ENCODE measurements at regions not wholly inside any gene's neighbourhood (a gene's known extent, or its start where the extent isn't known, plus 50 kb on each side); places are given as distances from the start of the nearest gene placed in this dataset.

GRCh38 chr3:30471066-30471465 is 135.3 kb upstream of the TGFBR2 start:
- Mint-ChIP-seq H3K36me3 (ENCODE audit: low read depth) (no peaks in the 10 kb centered on the region), H3K4me3 (no peak overlapping the region), H3K27ac (no peak overlapping the region), H3K4me1 (no peaks in the 10 kb centered on the region), H3K9me3 (no peaks in the 10 kb centered on the region), H3K27me3 (ENCODE audit: insufficient read depth, low read depth, poor library complexity) (no peaks in the 10 kb centered on the region)
- H4K20me1 ChIP-seq (replicated peaks; ENCODE audit: insufficient read depth) = no peaks in the 10 kb centered on the region
- H3K4me1 ChIP-seq (ENCODE audit: insufficient read depth) = no peaks in the 10 kb centered on the region
- H3K36me3 ChIP-seq (ENCODE audit: insufficient read depth) = no peaks in the 10 kb centered on the region
- no peak overlapping the region for H3K4me3 ChIP-seq
- H2AFZ ChIP-seq = no peak overlapping the region
- H3K27me3 ChIP-seq (ENCODE audit: insufficient read depth) = no peaks in the 10 kb centered on the region
- no peaks in the 10 kb centered on the region for H3K79me2 ChIP-seq (replicated peaks; ENCODE audit: insufficient read depth)
- TF ChIP-seq EZH2 (IDR thresholded peaks at IDR 0.05; ENCODE audit: low read depth, unreplicated experiment) (no peak), NANOG (IDR thresholded peaks at IDR 0.05; ENCODE audit: borderline replicate concordance) (no peak), EZH2phosphoT487 (IDR thresholded peaks at IDR 0.05; ENCODE audit: unreplicated experiment) (no peak), STAT1 (IDR thresholded peaks at IDR 0.05; ENCODE audit: unreplicated experiment) (no peak), POLR2AphosphoS5 (IDR thresholded peaks at IDR 0.05; ENCODE audit: low read depth) (no peak), REST (IDR thresholded peaks at IDR 0.05; ENCODE audit: unreplicated experiment) (no peak), ZNF462 (CRISPR knock-in tag; IDR thresholded peaks at IDR 0.05) (no peak), CREB1 (CRISPR knock-in tag; IDR thresholded peaks at IDR 0.05; ENCODE audit: low read depth) (no peak), JUNB (IDR thresholded peaks at IDR 0.05; ENCODE audit: unreplicated experiment) (no peak), ZNF114 (CRISPR knock-in tag; IDR thresholded peaks at IDR 0.05) (no peak), CTCF (conservative IDR thresholded peaks at IDR 0.05; ENCODE audit: low read depth in 2 of 2) (no peak), ETS1 (IDR thresholded peaks at IDR 0.05) (no peak), ZNF331 (CRISPR knock-in tag; IDR thresholded peaks at IDR 0.05; ENCODE audit: low read depth) (no peak)
- peaks cover 10% of the 10 kb centered on the region; the same call in 1 of the 2 replicates for H3K9me2 ChIP-seq (ENCODE audit: insufficient read depth)
- H3F3A ChIP-seq (replicated peaks; ENCODE audit: low read depth) = no peaks in the 10 kb centered on the region
- DNase-seq (ENCODE audit: low spot score) = no peak
- no peak overlapping the region for H3K4me2 ChIP-seq
- no peak overlapping the region for H3K27ac ChIP-seq (ENCODE audit: low read depth)
- ATAC-seq = no peak

Measured in GM23338 (cell line).